Keratinocyte (primary cell): ENCODE measurements at regions not wholly inside any gene's neighbourhood (a gene's known extent, or its start where the extent isn't known, plus 50 kb on each side); places are given as distances from the start of the nearest gene placed in this dataset.
"Not testable (repeated sequence)": the region's sequence is repeated elsewhere in the genome, so short reads cannot be mapped to it uniquely, and the experiment has no call there.

Experiments used
- CTCF ChIP-seq, 3 experiments: IDR thresholded peaks in 1 of 3; conservative IDR thresholded peaks in 1 of 3; optimal IDR thresholded peaks in 1 of 3; 2 replicates in 2 of 3; 3 replicates in 1 of 3; pipeline versions ENCODE3 to v1.5.1; 2011; ENCODE audit warnings: low read length in 3 of 3, mild to moderate bottlenecking in 3 of 3, moderate library complexity in 2 of 3, control low read depth in 1 of 3, inconsistent platforms in 1 of 3; ENCODE audit not compliant: insufficient read depth in 2 of 3; ENCODE audit errors: extremely low read depth in 1 of 3
- EZH2 ChIP-seq: IDR thresholded peaks from one replicate; pipeline ENCODE4 v1.6.1; 2012; ENCODE audit warnings: inconsistent platforms, mild to moderate bottlenecking, low read length, moderate library complexity

- TF ChIP-seq CTCF (optimal IDR thresholded peaks at IDR 0.05 in 1 of 3, IDR thresholded peaks at IDR 0.05 in 1 of 3, conservative IDR thresholded peaks at IDR 0.05 in 1 of 3; ENCODE audit: extremely low read depth in 1 of 3, insufficient read depth in 2 of 3, low read length in 3 of 3); EZH2: not testable (repeated sequence)
Measured at GRCh38 chr10:46717264-46717663, 138.3 kb downstream of the SYT15 start.
